ENCODE measurements at regions not wholly inside any gene's neighbourhood (a gene's known extent, or its start where the extent isn't known, plus 50 kb on each side); places are given as distances from the start of the nearest gene placed in this dataset.
A peak's percentile ranks its signal among the peaks of the same experiment; 100 is the strongest.

DNA sequence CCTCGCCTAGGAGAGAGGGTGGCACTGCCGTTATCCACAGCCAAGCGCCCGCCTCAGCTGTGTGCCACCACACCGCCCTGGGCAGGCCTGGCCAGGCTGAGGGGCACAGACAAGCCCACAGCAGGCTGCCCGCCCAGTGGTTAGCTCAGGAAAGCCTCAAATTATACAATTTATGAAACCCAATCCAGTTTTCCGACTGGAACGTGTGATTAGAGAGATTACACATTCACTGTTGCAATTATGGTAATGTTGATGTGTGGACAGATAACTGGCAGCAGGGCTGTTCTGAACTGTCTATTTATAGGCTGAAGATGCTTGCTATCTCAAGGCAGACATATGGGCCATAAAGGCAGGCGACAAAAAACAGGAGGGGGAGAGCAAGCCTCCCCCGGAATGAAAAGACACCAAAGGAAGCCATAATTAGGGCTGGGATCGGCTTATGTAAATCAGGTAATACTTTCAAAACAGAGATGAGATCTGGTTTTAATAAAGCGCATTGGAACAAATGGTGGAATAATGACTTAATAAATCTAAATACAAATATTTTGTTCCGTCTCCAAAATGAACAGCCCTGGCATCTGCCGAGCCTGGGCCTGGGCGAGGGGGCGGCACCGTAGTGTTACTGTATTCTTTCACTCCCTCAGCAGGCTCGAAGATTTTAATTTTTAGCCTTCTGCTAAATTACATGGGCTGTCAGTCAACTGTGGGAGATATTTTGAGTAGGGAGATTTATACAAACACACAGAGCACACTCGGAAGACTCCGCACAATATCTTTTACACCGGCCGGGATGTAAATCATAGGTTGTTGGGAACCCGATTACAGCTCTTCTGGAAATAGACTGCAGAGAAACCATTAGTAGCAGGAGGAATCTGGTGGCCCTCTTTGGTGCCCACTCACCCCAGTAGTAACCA lies 103.1 kb upstream of the TLE3 start:
- no peak for DNase-seq (ENCODE audit: low spot score in 2 of 2, unreplicated experiment in 2 of 2)

DNA sequence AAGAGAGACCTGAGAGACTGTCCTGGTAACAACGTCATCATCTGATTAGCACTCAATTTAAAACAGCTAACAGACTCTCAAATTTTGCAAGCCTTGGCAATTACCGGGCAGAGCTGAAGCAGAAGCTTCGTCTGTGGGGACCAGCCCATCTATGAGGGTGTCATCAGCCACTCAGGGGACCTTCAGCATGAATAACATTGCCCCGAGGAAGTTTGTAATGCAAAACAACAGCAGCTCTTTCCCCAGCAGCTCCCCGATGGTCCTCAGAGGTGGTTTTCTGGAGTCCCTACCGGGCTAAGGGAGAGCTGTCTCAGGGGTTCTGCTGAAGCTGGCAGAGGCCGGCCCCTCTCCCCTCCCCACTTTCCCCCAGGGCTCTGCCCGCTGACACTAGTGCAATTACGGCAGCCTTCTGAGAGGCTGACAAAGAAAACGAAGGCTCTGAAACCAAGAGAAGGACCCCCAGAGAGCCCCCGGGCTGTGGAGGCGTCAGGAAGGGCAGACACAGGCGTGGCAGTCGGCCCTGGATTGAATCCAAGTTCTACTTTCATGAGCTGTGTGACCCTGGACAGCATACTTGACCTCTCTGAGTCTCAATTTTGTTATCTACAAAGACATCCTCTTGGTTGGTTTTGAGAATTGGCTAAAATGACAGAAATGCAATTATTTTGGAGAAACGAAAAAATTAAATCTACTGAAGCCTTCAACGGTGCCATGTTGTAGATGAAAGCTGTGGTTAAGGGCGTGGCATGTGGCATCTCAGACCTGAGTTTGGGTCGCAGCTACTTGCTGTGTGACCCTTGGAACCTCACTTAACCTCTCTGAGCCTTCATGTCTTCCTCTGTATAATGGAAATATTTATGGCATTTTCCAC lies 102.1 kb upstream of the TLE3 start:
- no peak for DNase-seq (ENCODE audit: low spot score in 2 of 2, unreplicated experiment in 2 of 2)
- Mint-ChIP-seq H3K36me3 (no peaks in the 10 kb centered on the region), H3K4me3 (no peak overlapping the region), H3K4me1 (peaks cover 66% of the 10 kb centered on the region), H3K9me3 (no peaks in the 10 kb centered on the region), H3K27ac (no peak overlapping the region), H3K27me3 (ENCODE audit: low read depth) (no peaks in the 10 kb centered on the region)
- TF ChIP-seq, protein P1, sequence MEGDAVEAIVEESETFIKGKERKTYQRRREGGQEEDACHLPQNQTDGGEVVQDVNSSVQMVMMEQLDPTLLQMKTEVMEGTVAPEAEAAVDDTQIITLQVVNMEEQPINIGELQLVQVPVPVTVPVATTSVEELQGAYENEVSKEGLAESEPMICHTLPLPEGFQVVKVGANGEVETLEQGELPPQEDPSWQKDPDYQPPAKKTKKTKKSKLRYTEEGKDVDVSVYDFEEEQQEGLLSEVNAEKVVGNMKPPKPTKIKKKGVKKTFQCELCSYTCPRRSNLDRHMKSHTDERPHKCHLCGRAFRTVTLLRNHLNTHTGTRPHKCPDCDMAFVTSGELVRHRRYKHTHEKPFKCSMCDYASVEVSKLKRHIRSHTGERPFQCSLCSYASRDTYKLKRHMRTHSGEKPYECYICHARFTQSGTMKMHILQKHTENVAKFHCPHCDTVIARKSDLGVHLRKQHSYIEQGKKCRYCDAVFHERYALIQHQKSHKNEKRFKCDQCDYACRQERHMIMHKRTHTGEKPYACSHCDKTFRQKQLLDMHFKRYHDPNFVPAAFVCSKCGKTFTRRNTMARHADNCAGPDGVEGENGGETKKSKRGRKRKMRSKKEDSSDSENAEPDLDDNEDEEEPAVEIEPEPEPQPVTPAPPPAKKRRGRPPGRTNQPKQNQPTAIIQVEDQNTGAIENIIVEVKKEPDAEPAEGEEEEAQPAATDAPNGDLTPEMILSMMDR (IDR thresholded peaks at IDR 0.05; ENCODE audit: unreplicated experiment), result no peak

More for the DNA sequence above, 103.1 kb upstream of the TLE3 start:
- no peak overlapping the region for H3K27ac Mint-ChIP-seq
- H3K9me3 Mint-ChIP-seq, result no peaks in the 10 kb centered on the region
- TF ChIP-seq, protein P1 (IDR thresholded peaks at IDR 0.05; ENCODE audit: unreplicated experiment), result no peak
- peaks cover 67% of the 10 kb centered on the region for H3K4me1 Mint-ChIP-seq
- no peak overlapping the region for H3K4me3 Mint-ChIP-seq
- no peaks in the 10 kb centered on the region for H3K27me3 Mint-ChIP-seq (ENCODE audit: low read depth)
- no peaks in the 10 kb centered on the region for H3K36me3 Mint-ChIP-seq

DNA sequence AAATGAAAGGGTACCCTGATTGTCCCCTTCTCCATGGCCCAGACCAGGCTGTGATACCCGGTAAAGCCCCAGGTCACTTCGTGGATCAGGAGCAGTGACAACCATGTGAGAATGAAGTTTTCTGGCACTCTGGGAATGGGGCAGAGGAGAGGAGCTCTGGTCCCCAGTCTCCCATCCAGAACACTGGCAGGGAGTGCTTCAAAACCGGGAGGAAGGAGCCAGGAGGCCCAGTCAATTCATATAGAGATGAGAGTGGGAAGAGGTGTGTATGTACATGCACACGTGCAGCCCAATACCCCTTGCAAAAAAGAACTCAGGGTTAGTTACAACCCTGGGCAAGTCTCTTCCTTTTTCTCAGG lies 101.4 kb upstream of the TLE3 start:
- Mint-ChIP-seq H3K36me3 (no peaks in the 10 kb centered on the region), H3K4me3 (no peak overlapping the region), H3K9me3 (no peaks in the 10 kb centered on the region), H3K27ac (no peak overlapping the region), H3K27me3 (ENCODE audit: low read depth) (no peaks in the 10 kb centered on the region), H3K4me1 (peaks cover 64% of the 10 kb centered on the region)
- TF ChIP-seq, protein P1 (IDR thresholded peaks at IDR 0.05; ENCODE audit: unreplicated experiment), result no peak
- DNase-seq (ENCODE audit: low spot score in 2 of 2, unreplicated experiment in 2 of 2), result no peak

DNA sequence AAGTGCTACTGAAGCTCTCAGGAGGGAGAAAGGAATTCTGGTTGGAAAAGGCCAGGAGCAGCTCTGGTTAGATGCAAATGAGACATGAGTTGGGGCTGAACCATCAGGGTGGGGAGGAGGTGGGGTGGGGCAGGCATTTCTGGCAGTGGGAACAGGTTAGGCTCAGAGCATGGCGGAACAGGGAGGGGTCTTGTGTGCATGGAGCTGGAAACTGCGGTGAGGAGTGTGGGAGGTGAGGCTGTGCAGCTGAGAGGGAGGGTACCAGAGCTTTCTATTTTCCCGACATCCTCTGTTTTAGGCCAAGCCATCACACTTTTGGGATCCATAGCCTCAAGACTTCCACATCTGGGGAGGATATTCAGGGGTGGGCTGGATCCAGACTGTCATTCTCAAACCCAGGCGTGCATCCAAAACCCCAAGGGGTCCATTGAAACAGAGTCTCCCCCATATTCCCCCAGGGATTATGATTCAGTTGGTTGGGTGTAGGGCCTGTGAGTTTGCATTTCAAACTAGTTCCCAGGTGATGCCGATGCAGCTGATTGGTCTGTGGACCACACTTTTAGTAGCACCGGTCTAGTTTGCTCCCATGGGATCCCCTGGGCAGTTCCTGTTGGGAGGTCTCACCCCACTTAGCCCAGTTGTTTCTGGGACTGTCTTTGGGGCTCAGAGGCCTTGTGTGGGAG lies 100.9 kb upstream of the TLE3 start:
- peak overlapping the region; percentile 31 for H3K27ac Mint-ChIP-seq
- H3K4me3 Mint-ChIP-seq, result no peak overlapping the region
- no peaks in the 10 kb centered on the region for H3K36me3 Mint-ChIP-seq
- H3K4me1 Mint-ChIP-seq, result peaks cover 68% of the 10 kb centered on the region
- TF ChIP-seq, protein P1 (IDR thresholded peaks at IDR 0.05; ENCODE audit: unreplicated experiment), result no peak
- no peaks in the 10 kb centered on the region for H3K9me3 Mint-ChIP-seq
- no peak for DNase-seq (ENCODE audit: low spot score in 2 of 2, unreplicated experiment in 2 of 2)
- H3K27me3 Mint-ChIP-seq (ENCODE audit: low read depth), result no peaks in the 10 kb centered on the region

DNA sequence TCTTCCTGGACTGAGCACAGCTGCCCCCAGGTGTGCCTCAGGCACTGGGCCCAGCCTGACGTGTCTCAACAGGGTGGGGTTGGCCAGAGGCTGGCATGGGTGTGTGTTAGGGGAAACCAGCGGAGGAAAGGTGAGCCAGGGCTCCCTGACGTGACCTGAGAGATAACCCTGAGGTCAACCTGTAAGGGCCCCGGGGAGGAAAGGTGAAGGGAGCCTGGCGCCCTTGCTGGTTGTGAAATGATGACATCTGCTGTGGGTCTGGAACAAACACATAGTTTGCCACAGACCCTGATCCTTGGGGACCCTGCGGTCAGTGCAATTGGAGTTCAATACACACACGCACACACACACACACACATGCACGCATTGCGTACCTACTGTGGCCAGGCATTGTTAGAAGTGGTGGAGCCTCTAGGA lies 100.2 kb upstream of the TLE3 start:
- Mint-ChIP-seq H3K36me3 (no peaks in the 10 kb centered on the region), H3K4me1 (peaks cover 74% of the 10 kb centered on the region), H3K4me3 (no peak overlapping the region), H3K27me3 (ENCODE audit: low read depth) (no peaks in the 10 kb centered on the region), H3K9me3 (no peaks in the 10 kb centered on the region), H3K27ac (peak overlapping the region; percentile 34)
- DNase-seq (ENCODE audit: low spot score in 2 of 2, unreplicated experiment in 2 of 2), result no peak
- TF ChIP-seq, protein P1 (IDR thresholded peaks at IDR 0.05; ENCODE audit: unreplicated experiment), result no peak
